DND-41 (cell line): ENCODE measurements at regions not wholly inside any gene's neighbourhood (a gene's known extent, or its start where the extent isn't known, plus 50 kb on each side); places are given as distances from the start of the nearest gene placed in this dataset.

Source experiments
- ATAC-seq: fragments of 200-7000 bp; cut with Tn5 transposase; 3 replicates; pipeline ENCODE4 v1.9.1; 2021; ENCODE audit warnings: low read depth; ENCODE audit not compliant: insufficient read depth
- DNase-seq: peaks from one replicate; pipeline ENCODE4 v3.0.0-alpha.2; 2020
- H2AFZ ChIP-seq: 2 replicates; pipeline ENCODE4 v1.6.0; 2012; ENCODE audit warnings: low read depth, low read length
- H3K27ac ChIP-seq: 2 replicates; pipeline ENCODE4 v1.5.1; 2012; ENCODE audit warnings: low read length, inconsistent platforms
- H3K27me3 ChIP-seq: fragments of 200-600 bp; sonication (generic); 2 replicates; pipeline ENCODE4 v1.6.0; 2012; ENCODE audit warnings: low read length, mild to moderate bottlenecking, inconsistent platforms; ENCODE audit not compliant: insufficient read depth, poor library complexity
- H3K36me3 ChIP-seq: 2 replicates; pipeline ENCODE4 v1.5.1; 2012; ENCODE audit warnings: low read length, inconsistent platforms; ENCODE audit not compliant: insufficient read depth
- H3K4me1 ChIP-seq: 2 replicates; pipeline ENCODE4 v1.5.1; 2012; ENCODE audit warnings: mild to moderate bottlenecking, low read length; ENCODE audit not compliant: insufficient read depth
- H3K4me2 ChIP-seq: 2 replicates; pipeline ENCODE4 v1.6.0; 2012; ENCODE audit warnings: mild to moderate bottlenecking, moderate library complexity, low read length, inconsistent platforms; ENCODE audit not compliant: insufficient read depth
- H3K4me3 ChIP-seq, 2 experiments: fragments of 200-600 bp in 1 of 2; shearing (Covaris generic) in 1 of 2; 2 replicates each; pipeline ENCODE4 v1.5.1; 2012 to 2016; ENCODE audit warnings: inconsistent platforms in 2 of 2, low read length in 2 of 2, mild to moderate bottlenecking in 2 of 2, low read depth in 1 of 2, moderate library complexity in 1 of 2
- H3K79me2 ChIP-seq: 2 replicates; pipeline ENCODE4 v1.6.0; 2012; ENCODE audit warnings: low read length, inconsistent platforms; ENCODE audit not compliant: insufficient read depth
- H3K9ac ChIP-seq: 2 replicates; pipeline ENCODE4 v1.6.0; 2012; ENCODE audit warnings: low read depth, mild to moderate bottlenecking, inconsistent platforms, low read length, moderate library complexity
- H3K9me3 ChIP-seq: 2 replicates; pipeline ENCODE4 v1.5.1; 2012; ENCODE audit warnings: low read length, moderate library complexity, mild to moderate bottlenecking, inconsistent platforms; ENCODE audit not compliant: insufficient read depth, severe bottlenecking
- H4K20me1 ChIP-seq: 2 replicates; pipeline ENCODE4 v1.6.0; 2012; ENCODE audit warnings: low read length; ENCODE audit not compliant: insufficient read depth
- EZH2 ChIP-seq: IDR thresholded peaks from 3 replicates; pipeline ENCODE4 v1.6.1; 2012; ENCODE audit warnings: borderline replicate concordance, low read depth, mild to moderate bottlenecking, moderate library complexity, low read length, inconsistent platforms; ENCODE audit not compliant: severe bottlenecking
- TF ChIP-seq, protein P1 (sequence below): IDR thresholded peaks from 2 replicates; pipeline ENCODE4 v1.5.1; 2012; ENCODE audit warnings: borderline replicate concordance, low read length, moderate library complexity, mild to moderate bottlenecking; ENCODE audit not compliant: poor library complexity, severe bottlenecking; ENCODE audit errors: extremely low read depth

DNA sequence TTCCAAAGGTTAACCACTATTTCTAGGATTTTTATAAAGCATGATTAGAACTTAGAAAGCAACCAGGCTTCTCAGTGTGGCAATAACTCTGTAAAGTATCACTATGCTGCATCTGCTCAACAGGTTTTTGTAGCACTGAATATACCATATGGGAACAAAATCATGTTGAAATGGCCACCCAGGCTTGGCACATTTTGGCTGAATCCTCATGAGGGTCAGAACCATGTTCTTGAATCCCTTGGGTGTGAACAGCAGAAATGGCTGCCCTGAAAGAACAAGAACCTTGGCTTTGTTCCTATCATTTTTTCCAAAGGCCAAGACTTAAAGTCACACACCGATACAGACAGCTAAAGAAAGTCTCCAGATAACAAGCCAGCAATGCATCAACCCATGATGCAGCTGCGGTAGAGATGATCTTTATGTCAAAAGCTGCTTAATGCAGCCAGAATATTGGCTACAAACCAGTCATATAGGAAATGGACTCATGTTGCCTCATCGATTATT is 283.0 kb upstream of the NOX3 start:
- DNase-seq, result no peak

DNA sequence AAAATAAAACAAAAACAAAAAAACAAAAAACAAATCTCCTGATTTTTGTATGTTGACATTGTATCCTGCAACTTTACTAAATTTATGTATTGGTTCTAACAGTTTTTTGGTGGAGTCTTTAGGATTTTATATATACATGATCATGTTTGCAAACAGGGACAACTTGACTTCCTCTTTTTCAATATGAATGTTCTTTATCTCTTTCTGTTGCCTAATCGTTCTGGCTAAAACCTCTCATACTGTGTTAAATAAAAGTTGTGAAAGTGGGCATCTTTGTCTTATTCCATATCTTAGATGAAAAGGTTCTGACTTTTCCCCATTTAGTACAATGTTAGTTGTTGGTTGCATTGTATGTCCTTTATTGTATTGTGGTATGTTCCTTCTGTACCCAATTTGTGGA is 261.7 kb upstream of the NOX3 start:
- no peak overlapping the region for H3K9ac ChIP-seq
- no peaks in the 10 kb centered on the region for H4K20me1 ChIP-seq
- no peak overlapping the region for H2AFZ ChIP-seq
- H3K4me2 ChIP-seq, result no peak overlapping the region
- no peaks in the 10 kb centered on the region for H3K4me1 ChIP-seq
- TF ChIP-seq, protein P1, sequence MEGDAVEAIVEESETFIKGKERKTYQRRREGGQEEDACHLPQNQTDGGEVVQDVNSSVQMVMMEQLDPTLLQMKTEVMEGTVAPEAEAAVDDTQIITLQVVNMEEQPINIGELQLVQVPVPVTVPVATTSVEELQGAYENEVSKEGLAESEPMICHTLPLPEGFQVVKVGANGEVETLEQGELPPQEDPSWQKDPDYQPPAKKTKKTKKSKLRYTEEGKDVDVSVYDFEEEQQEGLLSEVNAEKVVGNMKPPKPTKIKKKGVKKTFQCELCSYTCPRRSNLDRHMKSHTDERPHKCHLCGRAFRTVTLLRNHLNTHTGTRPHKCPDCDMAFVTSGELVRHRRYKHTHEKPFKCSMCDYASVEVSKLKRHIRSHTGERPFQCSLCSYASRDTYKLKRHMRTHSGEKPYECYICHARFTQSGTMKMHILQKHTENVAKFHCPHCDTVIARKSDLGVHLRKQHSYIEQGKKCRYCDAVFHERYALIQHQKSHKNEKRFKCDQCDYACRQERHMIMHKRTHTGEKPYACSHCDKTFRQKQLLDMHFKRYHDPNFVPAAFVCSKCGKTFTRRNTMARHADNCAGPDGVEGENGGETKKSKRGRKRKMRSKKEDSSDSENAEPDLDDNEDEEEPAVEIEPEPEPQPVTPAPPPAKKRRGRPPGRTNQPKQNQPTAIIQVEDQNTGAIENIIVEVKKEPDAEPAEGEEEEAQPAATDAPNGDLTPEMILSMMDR, result no peak
- TF ChIP-seq EZH2, result no peak
- no peaks in the 10 kb centered on the region for H3K27me3 ChIP-seq
- H3K4me3 ChIP-seq, result no peak overlapping the region
- DNase-seq (no peak), ATAC-seq (no peak)
- no peaks in the 10 kb centered on the region for H3K36me3 ChIP-seq
- H3K79me2 ChIP-seq, result no peaks in the 10 kb centered on the region
- no peak overlapping the region for H3K27ac ChIP-seq
- no peaks in the 10 kb centered on the region for H3K9me3 ChIP-seq

More for the DNA sequence above, 283.0 kb upstream of the NOX3 start:
- Histone ChIP-seq H3K4me2 (no peak overlapping the region), H4K20me1 (no peaks in the 10 kb centered on the region), H3K4me1 (no peaks in the 10 kb centered on the region), H3K27me3 (no peaks in the 10 kb centered on the region), H3K27ac (no peak overlapping the region), H3K9me3 (no peaks in the 10 kb centered on the region), H3K36me3 (no peaks in the 10 kb centered on the region), H2AFZ (no peak overlapping the region), H3K4me3 (no peak overlapping the region), H3K9ac (no peak overlapping the region), H3K79me2 (no peaks in the 10 kb centered on the region)
- no peak for ATAC-seq
- no peak for TF ChIP-seq EZH2
- TF ChIP-seq, protein P1, result no peak

DNA sequence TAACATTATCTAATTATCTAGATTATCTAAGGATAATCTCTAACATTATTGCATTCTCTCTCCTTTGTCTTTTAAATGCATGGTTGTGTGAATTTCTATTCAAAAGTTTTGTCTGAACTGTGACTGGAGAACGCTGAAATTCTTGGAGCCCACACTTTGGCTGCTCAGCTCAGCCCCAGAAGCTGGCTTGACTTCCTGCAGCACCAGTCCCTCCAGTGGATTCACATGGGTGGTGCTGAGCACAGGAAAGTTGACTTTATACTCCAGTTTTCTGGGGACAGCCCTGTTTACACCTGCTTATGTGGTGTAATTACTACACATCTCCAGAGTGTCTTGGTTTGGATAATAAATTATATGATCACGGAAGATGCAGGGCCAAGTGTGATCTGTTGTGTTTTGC is 255.1 kb upstream of the NOX3 start:
- Histone ChIP-seq H4K20me1 (no peaks in the 10 kb centered on the region), H3K79me2 (no peaks in the 10 kb centered on the region), H3K4me3 (no peak overlapping the region), H2AFZ (no peak overlapping the region), H3K9ac (no peak overlapping the region), H3K36me3 (no peaks in the 10 kb centered on the region), H3K4me2 (no peak overlapping the region), H3K9me3 (no peaks in the 10 kb centered on the region), H3K4me1 (no peaks in the 10 kb centered on the region), H3K27ac (no peak overlapping the region), H3K27me3 (no peaks in the 10 kb centered on the region)
- no peak for TF ChIP-seq EZH2
- TF ChIP-seq, protein P1, result no peak
- DNase-seq, result no peak
- ATAC-seq, result no peak

DNA sequence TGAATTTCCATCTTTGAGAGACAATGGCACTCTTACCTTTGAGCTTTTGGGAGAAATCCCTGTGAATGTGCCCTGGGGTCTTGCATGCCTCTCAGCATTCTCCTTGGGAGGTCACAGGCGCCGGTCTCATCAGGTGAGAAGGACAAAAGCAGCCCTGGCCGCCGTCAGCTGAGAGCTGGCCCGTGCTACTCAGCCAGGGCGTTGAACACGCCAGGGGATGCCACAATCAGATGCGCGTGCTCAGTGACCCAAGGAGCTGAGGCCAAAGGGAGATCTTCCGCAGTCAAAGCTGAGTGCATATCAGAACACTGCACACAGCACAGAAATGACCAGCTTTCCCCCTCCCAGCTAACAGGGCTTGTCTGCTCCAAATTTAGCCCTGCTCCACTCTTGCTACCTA is 253.6 kb upstream of the NOX3 start:
- H3K27me3 ChIP-seq, result no peaks in the 10 kb centered on the region
- H3K4me3 ChIP-seq, result no peak overlapping the region
- H3K79me2 ChIP-seq, result no peaks in the 10 kb centered on the region
- H2AFZ ChIP-seq, result no peak overlapping the region
- DNase-seq (no peak), ATAC-seq (no peak)
- H4K20me1 ChIP-seq, result no peaks in the 10 kb centered on the region
- no peak overlapping the region for H3K27ac ChIP-seq
- no peaks in the 10 kb centered on the region for H3K36me3 ChIP-seq
- H3K9ac ChIP-seq, result no peak overlapping the region
- no peak for TF ChIP-seq EZH2
- TF ChIP-seq, protein P1, result no peak
- no peaks in the 10 kb centered on the region for H3K9me3 ChIP-seq
- no peaks in the 10 kb centered on the region for H3K4me1 ChIP-seq
- H3K4me2 ChIP-seq, result no peak overlapping the region
